GM19468 (cell line): ENCODE measurements at regions not wholly inside any gene's neighbourhood (a gene's known extent, or its start where the extent isn't known, plus 50 kb on each side); places are given as distances from the start of the nearest gene placed in this dataset.
"Not testable (repeated sequence)": the region's sequence is repeated elsewhere in the genome, so short reads cannot be mapped to it uniquely, and the experiment has no call there.

Source experiments
- ATAC-seq: cut with Tn5 transposase; IDR thresholded peaks from one replicate; pipeline ENCODE4 v1.9.1; 2021; ENCODE audit warnings: mild to moderate bottlenecking, moderate library complexity, moderate number of reproducible peaks; ENCODE audit not compliant: unreplicated experiment; ENCODE audit errors: extremely low read depth

- no peak for ATAC-seq
These were observed 701.2 kb upstream of the TBX3 start for GRCh38 chr12:115385141-115385540.

GRCh38 chr12:115384391-115384790 is 700.4 kb upstream of the TBX3 start:
- no peak for ATAC-seq

DNA sequence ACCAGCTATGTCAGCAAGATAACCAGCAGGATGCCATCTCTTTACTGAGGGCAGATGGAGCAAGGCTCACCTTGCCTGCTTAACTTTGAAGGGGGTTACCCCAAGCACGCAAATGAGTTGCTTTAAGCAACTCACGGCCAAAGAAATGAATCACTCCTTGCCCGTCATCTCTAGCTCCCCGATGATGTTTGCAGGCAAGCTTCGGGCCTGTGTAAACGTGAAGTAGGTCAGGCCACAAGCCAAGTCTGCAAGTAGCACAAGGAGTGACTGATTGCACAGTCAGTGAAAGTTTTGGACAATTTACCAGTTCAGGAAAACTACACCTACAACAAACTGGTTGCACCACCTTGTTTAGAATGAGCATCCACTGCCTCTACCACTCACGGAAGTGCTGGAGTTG is 699.7 kb upstream of the TBX3 start:
- no peak for ATAC-seq

GRCh38 chr12:115382681-115383080 is 698.7 kb upstream of the TBX3 start:
- ATAC-seq, result no peak

DNA sequence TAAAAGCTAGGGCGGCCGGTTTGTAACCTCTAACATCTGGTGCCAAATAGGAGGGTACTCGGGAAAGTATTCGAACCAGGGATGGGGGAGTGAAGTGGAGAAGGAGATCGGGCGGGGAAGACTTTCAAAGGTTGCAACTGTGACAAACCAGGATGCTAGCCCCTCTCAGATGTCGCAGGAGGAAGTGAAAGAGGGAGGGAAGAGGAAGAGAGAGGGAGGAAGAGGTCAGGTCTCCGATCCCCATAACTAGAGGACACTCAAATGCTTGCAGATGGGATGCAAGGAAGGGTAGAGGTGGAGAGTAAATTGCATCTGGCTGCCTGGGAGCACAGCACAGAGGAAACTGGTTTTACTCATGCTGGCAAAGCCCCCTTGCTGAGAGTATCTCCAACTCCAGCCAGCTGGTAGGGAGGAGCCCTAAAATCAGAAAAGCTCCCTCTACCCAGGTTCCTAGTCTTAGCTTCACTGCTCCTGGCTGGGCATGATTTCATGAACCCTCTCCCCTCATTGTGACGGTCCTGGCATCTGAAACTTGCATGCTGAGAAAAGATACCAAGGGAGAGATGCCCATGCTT is 696.7 kb upstream of the TBX3 start:
- no peak for ATAC-seq

- ATAC-seq, result no peak
These were observed 694.3 kb upstream of the TBX3 start for GRCh38 chr12:115378291-115378690.

- no peak for ATAC-seq
These were observed 693.8 kb upstream of the TBX3 start for GRCh38 chr12:115377779-115378178.

DNA sequence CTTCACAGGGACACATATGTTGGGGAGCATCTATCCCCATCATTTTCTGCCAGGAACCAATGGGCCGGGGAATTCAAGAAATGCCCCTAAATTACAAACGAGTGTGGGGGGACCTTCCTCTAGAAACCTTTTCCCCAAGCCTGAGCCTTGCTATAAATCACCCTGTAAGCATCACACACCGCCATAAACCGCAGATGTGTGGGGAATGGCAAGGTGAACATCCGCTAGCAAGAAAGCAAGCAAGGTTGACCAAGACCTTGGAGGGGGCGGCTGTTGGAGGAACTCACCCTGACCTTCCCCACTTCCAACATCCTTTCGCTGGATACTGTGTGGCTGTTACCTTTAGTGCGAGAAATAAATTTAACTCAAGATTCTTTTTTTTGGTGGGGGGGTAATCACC is 693.3 kb upstream of the TBX3 start:
- no peak for ATAC-seq

GRCh38 chr12:115375186-115375991 is 691.4 kb upstream of the TBX3 start:
- peak; percentile 39 for ATAC-seq

DNA sequence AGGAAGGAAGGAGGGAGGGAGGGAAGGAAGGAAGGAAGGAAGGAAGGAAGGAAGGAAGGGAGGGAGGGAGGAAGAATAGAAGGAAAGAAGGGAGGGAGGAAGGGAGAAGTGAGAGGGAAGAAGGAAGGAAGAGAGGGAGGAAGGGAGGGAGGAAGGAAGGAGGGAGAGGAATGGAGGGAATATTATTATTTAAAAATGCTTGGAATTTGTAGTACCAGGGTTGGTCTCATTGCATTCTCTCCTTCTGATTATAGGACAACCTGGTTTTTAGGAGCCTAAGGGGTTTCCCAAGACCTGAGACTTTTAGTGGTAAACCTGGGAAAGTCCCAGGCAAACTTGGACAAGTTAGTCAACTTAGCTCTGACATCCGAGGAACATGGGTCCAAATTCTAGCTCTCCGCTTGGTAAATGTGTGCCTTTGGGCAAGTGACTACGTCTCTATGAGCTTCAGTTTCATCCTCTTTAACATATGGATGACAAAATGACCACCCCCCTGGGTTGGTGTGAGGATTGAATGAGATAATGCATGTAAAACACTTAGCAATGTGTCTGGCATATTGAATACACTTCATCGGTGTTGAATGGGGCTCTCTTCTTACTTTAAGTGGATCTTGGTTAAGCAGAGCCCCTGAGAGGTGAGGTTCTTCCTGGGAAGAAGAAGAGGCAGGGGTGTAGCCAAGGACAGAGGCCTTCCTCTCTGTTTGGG is 690.7 kb upstream of the TBX3 start:
- ATAC-seq, result no peak

- ATAC-seq, result no peak
These were observed 687.7 kb upstream of the TBX3 start for GRCh38 chr12:115371711-115372110.

DNA sequence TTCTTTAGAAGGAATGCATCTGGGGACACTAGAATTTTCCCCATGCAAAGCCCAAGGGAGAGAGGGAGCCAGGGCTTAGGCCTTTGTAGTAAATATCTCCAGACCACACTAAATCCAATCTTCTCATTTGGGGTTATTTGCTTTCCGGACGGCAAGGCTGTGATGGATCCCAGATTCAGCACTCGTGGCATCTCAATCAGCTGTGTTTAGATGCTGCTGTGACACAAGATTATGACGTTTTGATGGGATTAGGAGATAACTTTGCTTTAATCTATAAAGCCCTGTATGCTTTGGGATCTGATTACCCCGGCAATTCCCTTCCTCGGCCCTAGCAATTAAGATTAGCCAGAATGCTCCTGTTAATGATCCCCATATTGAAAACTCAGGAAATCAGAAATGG is 686.7 kb upstream of the TBX3 start:
- no peak for ATAC-seq

GRCh38 chr12:115370207-115370606 is 686.2 kb upstream of the TBX3 start:
- ATAC-seq, result no peak

- ATAC-seq, result not testable (repeated sequence)
These were observed 682.3 kb upstream of the TBX3 start for GRCh38 chr12:115366277-115366676.

DNA sequence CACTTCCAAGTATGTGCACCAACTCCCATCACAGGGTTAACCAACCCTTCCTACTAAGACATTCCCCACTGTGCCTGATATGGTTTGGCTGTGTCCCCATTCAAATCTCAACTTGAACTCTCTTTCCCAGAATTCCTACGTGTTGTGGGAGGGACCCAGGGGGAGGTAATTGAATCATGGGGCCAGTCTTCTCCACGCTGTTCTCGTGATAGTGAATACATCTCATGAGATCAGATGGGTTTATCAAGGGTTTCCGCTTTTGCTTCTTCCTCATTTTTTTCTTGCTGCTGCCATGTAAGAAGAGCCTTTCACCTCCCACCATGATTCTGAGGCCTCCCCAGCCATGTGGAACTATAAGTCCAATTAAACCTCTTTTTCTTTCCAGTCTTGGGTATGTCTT is 681.8 kb upstream of the TBX3 start:
- ATAC-seq, result not testable (repeated sequence)

- ATAC-seq, result no peak
These were observed 680.9 kb upstream of the TBX3 start for GRCh38 chr12:115364921-115365320.

DNA sequence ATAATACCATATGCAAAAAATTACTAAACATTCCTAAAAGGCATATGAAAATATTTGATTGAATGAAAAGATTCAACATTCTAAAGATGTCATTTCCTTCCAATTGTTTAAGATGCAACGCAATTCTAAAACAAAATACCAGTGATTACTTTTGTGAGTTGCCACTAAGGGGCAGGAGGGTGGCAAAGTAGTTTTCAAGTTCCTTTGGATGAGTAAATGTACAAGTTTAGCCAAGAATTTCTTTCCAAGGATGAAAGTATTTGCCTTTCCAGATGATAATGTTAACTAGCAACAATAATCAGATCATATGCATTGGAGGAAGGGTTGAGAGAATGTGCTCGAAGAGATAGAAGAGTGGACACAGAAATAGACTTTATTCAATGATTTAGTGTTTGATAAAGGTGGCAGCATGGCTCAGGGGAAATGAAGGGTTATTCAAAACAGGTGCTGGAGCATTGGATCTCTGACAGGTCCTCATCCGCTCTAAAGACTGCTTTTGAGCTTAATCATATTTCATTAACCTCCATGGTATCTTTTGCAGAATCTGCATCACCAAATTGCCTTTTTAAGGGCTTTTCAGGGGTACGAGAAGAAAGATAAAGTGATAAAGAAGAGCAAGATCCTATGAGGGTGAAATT is 678.5 kb upstream of the TBX3 start:
- ATAC-seq, result no peak

DNA sequence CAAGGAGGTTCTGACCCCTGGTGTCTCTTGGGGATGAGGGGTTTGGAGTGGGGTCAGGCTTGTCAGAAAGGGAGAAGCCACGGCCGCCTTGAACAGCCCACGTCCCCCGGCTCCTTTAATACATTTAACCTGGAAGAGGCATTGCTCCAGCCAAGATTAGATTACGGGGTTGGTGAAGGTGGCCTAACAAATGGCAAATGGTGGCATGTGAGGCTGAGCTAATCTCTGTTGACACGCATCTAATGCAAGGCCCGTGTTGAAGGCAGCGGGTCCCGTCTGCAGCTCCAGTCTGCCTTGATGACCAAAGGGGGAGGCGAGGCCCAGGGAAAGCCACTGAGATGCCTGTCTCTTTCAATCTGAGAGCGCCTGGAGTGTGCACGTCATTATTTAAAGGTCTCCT is 673.7 kb upstream of the TBX3 start:
- ATAC-seq, result no peak

GRCh38 chr12:115355301-115355700 is 671.3 kb upstream of the TBX3 start:
- no peak for ATAC-seq

GRCh38 chr12:115354007-115354890 is 670.3 kb upstream of the TBX3 start:
- no peak for ATAC-seq
